ENCODE measurements at regions not wholly inside any gene's neighbourhood (a gene's known extent, or its start where the extent isn't known, plus 50 kb on each side); places are given as distances from the start of the nearest gene placed in this dataset.

GRCh38 chr16:52237823-52238222 is 309.1 kb downstream of the TOX3 start:
- no peak for DNase-seq (ENCODE audit: low read depth in 2 of 3, low spot score in 2 of 3)

- no peak for DNase-seq (ENCODE audit: low read depth in 2 of 3, low spot score in 2 of 3)
Measured at GRCh38 chr16:52235186-52235585, 311.8 kb downstream of the TOX3 start.

DNA sequence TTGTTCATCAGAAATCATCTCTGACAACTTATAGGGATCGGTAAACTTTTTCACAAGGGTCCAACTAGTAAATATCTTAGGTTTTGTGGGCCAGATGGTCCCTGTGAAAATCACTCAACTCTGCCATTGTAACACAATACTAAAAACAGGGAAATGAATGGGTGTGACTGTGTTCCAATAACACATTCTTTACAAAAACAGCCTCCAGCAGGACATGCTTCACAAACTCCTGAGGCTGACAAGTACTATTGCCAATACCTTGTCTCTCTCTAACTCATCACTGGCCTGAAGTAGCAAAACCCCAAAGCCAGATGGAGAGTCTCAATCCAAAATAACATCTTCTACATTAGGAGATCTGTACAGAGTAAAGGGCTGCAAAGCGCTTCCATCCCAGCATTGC is 312.3 kb downstream of the TOX3 start:
- no peak for DNase-seq (ENCODE audit: low read depth in 2 of 3, low spot score in 2 of 3)

DNA sequence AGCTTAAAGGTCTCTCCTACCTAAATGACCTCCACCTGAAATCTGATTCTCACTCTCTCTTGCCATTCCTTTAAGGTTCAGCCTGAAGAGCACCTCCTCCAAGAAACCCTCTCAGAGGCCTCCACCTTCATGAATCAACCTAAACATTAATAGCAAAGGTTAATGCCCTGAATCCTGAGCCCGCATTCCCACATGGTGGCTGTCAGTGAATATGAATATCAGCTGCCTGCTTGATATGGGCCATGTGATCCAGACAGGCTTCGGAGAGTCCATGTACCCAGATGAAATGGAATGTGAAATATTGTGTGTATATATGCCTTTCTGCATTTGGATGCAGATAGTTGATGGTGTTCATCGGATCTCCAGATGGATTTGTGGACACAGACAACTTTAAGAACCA is 317.5 kb downstream of the TOX3 start:
- DNase-seq (ENCODE audit: low read depth in 2 of 3, low spot score in 2 of 3) = no peak

GRCh38 chr16:52227851-52228250 is 319.1 kb downstream of the TOX3 start:
- no peak for DNase-seq (ENCODE audit: low read depth in 2 of 3, low spot score in 2 of 3)

- DNase-seq (ENCODE audit: low read depth in 2 of 3, low spot score in 2 of 3) = no peak
Measured at GRCh38 chr16:52212841-52213240, 334.1 kb downstream of the TOX3 start.

DNA sequence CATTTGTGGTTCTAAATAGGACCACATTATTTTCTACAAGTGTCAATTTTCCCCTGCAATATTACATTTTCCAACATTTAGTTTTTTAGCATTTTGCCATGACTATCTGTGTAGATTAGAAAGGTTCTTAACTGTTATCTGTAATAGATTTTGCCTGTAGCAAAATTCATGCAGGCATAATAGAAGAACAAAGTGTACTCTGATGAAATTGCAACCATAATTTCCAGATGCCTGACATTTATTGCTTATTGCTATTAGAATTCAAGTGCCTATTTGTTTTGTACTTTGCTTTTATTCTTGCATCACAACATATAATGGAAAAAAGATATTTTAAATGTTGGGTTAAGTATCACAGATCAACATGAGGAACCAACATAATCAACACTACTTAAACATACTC is 337.7 kb downstream of the TOX3 start:
- DNase-seq (ENCODE audit: low read depth in 2 of 3, low spot score in 2 of 3) = no peak

DNA sequence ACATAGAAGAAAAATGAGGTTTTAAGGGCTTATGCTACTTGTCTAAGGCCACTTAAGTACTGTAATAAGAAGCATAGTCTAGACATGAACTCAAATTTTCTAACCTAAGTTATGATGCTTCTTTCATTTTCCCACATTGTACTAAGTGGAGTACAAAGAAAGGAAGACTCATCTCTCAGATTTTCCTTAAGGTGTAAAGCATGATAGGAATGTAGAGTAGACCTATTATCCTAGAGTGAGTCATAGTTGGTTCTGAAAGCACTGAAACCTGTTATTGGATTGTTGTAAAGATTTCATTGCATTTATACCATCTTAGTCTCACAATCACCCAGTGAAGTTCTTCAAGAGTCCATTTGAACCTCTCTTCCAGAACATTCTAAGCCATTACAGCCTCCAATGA is 343.8 kb downstream of the TOX3 start:
- no peak for DNase-seq (ENCODE audit: low read depth in 2 of 3, low spot score in 2 of 3)

- DNase-seq (ENCODE audit: low read depth in 2 of 3, low spot score in 2 of 3) = no peak
Measured at GRCh38 chr16:52193441-52193840, 353.5 kb downstream of the TOX3 start.

DNA sequence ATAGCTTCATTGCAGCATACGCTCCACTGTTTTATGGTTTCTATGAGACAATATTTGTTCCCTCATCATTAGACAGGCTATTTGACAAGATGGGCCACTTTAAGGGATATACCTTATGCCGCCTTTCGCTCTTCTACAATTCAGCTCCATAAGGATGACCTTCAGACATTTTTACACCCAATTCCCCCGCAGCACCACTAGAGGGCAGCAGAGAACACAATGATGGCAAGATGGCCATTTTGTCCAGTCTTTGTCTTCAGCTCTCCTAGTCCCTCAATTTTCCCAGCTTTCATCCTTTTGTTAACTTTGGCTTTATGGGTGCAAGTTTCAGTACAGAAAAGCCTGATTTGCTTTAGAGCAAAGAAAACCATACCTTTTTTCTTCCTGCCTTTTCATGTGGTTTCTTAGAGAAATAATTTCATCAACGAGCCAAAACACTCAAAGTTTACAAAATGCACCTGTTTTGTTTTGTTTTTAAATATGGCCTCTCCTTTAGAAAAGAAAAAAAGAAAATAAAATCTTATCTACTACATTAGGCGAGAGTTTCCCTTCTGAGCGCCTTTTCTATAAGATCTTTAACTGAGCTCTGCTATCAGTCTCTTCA is 355.3 kb downstream of the TOX3 start:
- DNase-seq (ENCODE audit: low read depth in 2 of 3, low spot score in 2 of 3) = peak; percentile 16 to 56 (median 24)

DNA sequence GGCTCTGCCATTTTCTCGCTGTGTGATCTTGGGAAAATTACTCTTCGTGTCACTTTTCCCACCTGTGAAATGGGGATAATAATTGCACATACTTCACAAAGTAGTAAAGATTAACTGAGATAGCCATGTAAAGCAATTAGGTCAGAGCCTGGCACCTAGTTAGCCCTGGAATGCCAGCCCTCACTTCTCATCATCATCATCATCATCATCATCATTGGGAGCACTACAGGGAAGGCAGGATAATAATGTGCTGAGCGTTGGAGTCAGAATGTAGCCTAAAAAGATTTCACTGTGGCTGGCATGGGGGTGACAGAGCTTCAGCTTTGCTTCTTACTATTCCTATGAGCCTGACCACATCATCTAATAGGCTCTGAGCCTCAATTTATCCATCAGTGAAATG is 362.6 kb downstream of the TOX3 start:
- DNase-seq (ENCODE audit: low read depth in 2 of 3, low spot score in 2 of 3) = no peak

DNA sequence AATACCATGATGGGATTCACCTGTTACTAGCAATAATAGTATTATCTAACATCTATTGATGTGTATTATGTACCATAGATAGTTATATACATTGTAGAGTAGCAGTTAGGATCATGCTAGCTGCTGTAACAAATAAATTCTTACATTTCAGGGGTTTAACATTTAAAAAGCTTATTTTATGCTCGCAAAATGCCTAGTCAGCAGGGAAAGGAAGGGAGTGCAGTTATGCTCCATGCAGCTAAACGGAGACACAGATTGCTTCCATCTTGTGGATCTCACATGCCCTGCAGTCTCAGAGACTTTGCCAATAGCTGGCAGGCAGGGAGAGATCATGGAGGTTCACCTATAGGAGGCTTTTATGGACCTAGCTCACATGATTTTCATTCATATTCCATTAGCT is 364.1 kb downstream of the TOX3 start:
- DNase-seq (ENCODE audit: low read depth in 2 of 3, low spot score in 2 of 3) = no peak

GRCh38 chr16:52174168-52174567 is 372.8 kb downstream of the TOX3 start:
- no peak for DNase-seq (ENCODE audit: low read depth in 2 of 3, low spot score in 2 of 3)

- no peak for DNase-seq (ENCODE audit: low read depth in 2 of 3, low spot score in 2 of 3)
Measured at GRCh38 chr16:52171481-52171880, 375.5 kb downstream of the TOX3 start.

DNA sequence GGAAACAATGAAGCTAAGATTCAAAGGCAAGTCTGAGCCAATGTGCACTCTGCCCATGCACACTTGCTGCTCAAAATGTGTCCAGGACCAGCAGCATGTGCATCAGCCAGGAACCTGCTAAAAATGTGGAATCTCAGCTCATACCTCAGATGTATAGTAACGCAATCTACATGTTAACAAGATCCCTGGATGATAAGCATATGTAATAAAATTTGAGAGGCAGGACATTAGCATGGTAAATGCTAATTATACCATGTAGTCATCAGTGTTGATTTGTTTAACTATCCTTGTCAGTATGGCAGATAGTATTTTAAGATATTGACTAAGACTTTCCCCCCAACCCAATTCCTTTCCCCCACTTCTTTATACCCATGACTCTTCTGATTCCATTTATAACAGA is 379.6 kb downstream of the TOX3 start:
- no peak for DNase-seq (ENCODE audit: low read depth in 2 of 3, low spot score in 2 of 3)

GRCh38 chr16:52165961-52166360 is 381.0 kb downstream of the TOX3 start:
- no peak for DNase-seq (ENCODE audit: low read depth in 2 of 3, low spot score in 2 of 3)

GRCh38 chr16:52149003-52149402 is 397.9 kb downstream of the TOX3 start:
- DNase-seq (ENCODE audit: low read depth in 2 of 3, low spot score in 2 of 3) = no peak

- no peak for DNase-seq (ENCODE audit: low read depth in 2 of 3, low spot score in 2 of 3)
Measured at GRCh38 chr16:52141871-52142270, 405.1 kb downstream of the TOX3 start.

- DNase-seq (ENCODE audit: low read depth in 2 of 3, low spot score in 2 of 3) = no peak
Measured at GRCh38 chr16:52128361-52128760, 418.6 kb downstream of the TOX3 start.

DNA sequence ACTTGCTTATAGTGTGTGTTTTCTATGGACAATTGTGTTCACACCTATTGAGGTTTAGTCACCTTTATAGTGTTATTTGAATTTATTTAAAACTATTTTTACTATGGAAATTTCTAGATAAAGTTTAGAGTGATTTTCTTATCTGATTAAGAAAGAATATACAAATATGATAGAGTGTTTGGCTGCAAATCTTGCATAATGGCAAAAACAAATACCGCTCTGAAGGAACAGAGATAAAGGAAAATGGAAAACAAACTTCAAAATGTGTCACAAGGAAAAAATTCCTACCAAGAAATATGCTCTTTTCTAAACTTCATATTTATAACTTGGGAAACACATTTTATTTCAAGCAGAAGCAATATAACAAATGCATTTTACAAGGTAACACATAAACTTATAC is 423.1 kb downstream of the TOX3 start:
- no peak for DNase-seq (ENCODE audit: low read depth in 2 of 3, low spot score in 2 of 3)

- no peak for DNase-seq (ENCODE audit: low read depth in 2 of 3, low spot score in 2 of 3)
Measured at GRCh38 chr16:52123061-52123839, 423.7 kb downstream of the TOX3 start.

DNA sequence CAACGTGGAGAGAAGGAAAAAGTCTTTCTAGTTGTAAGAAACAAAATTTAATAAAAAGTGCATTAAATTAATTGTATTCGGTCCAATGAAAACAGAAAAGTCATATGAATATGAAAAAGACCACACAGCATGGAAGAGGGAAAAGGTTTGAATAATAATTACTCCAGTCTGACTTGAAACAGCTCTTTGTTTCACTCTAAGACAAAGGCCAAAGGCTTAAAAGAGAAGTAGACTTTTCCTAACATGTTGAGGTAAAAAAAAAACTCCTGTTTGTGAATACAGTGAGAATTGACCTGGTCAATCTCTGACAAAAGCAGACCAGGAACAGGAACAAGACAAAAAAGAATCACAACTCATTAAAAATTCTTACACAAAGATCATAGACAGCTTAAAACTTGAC is 429.8 kb downstream of the TOX3 start:
- DNase-seq (ENCODE audit: low read depth in 2 of 3, low spot score in 2 of 3) = no peak

DNA sequence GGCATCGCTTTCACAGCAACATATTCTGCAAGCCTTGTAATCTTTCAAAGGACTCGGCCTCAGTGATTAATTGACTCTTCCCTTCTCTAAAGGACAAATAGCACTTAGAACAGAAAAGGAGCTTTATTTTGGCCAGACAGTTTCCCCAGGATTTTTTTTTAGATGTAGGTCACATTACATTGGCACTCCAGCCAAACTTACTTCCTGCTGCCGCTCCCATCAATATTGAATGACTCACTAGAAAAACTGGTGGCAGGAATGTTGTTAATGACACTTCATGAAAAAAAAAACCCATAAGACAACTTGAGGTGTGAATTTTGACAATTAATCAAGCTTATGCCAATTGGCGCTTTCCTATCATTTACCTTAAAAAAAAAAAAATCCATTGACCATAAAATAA is 432.6 kb downstream of the TOX3 start:
- no peak for DNase-seq (ENCODE audit: low read depth in 2 of 3, low spot score in 2 of 3)
